NCI-H2107 treated with DMSO at 0.1 percent for 48 hours (cell line): ENCODE measurements at regions not wholly inside any gene's neighbourhood (a gene's known extent, or its start where the extent isn't known, plus 50 kb on each side); places are given as distances from the start of the nearest gene placed in this dataset.
"Not testable (repeated sequence)": the region's sequence is repeated elsewhere in the genome, so short reads cannot be mapped to it uniquely, and the experiment has no call there.

Source experiments
- DNase-seq: peaks from one replicate; lab custom pipeline; 2025; ENCODE audit not compliant: unreplicated experiment; lab: John Stamatoyannopoulos, UW

DNA sequence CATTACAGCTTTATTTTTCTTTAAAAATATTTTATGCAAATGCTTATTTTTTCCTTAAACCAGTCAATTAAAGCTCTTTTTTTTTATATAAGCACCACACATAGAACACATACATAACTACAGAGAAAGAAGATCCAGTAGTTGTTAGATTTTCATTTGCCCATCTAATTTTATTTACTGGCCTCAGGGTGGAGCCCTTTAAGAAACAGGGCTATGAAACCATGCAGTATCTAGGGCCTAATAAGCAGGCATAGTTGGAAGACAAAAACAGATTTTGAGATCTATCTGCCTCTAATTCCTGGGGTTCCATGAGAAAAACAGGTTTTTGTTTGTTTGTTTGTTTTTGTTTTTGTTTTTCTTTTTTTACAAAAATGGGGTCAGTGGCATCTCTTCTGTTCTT, 120.6 kb downstream of the BCHE start:
- DNase-seq, result no peak

GRCh38 chr3:165713479-165713878, 123.7 kb downstream of the BCHE start:
- DNase-seq, result no peak

- DNase-seq, result no peak
Measured at GRCh38 chr3:165712382-165712781, 124.8 kb downstream of the BCHE start.

GRCh38 chr3:165697910-165698309, 139.3 kb downstream of the BCHE start:
- no peak for DNase-seq

DNA sequence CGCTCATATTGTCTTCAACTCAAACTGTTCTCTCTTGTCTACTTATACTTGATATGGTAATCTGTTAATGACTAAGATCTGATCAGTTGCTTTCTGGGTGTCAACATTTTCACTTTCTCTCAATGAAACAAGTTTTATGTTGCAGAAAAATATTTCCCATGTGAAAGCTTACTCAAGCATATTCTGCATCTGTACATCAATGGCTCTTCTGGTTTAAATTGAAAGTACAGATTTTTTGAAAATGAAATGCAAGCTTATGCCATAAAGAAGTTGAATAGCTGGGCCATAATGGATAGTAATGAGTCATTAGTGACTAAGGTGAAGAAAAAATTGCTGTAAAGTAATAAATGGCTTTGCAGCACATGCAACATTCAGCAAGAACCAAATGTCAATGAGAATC, 140.7 kb downstream of the BCHE start:
- no peak for DNase-seq

DNA sequence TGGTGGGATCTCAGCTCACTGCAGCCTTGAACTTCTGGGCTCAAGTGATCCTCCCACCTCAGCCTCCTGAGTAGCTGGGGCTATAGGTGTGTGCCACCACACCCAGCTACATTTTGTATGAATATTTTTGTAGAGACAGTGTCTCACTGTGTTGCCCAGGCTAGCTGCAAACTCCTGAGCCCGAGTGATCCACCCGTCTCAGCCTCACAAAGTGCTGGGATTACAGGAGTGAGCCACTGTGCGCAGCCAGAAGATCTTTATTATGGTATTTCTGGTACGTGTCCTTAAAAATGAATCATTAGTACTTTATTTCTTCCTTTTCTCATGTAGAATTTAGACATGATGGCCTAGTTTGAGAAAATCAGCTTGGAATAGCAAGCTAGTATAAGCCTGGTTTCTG, 153.3 kb downstream of the BCHE start:
- no peak for DNase-seq

- no peak for DNase-seq
Measured at GRCh38 chr3:165682734-165683133, 154.5 kb downstream of the BCHE start.

GRCh38 chr3:165669967-165670366, 167.3 kb downstream of the BCHE start:
- no peak for DNase-seq

DNA sequence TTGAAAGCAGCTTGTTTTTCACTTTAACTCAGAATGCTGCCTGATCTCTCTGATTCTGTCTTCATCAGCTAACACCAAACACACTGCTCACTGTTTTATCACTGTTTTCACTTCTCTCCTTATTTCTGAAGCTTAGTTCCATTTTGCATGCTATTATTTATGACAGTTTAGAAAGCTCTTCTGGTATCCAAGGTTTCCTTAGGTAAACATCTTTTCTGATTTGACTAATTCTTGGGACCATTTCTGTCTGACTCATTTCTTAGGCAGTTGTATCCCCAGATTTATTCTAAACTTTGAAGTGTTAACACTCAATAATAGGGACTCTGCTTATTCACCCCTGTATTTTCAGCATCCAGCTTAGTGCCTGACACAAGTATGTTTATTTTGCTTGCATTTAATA, 167.7 kb downstream of the BCHE start:
- no peak for DNase-seq

DNA sequence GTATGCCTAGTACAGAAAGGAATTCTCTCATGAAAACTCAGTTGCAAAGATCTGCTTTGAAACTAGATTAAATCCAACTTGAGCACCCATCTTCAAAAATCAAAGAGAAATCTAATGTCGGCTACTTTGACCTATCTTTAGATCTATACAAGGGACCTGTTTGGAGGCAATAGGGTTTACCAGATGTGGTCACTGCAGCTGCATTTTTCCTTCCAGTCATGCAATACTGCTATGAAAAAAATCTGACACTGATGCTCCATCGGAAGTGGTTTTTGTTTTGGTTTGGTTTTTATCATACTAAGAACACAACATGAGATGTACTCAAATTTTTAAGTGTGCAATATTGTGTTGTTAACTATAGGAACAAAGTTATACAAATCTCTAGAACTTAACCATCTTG, 169.5 kb downstream of the BCHE start:
- DNase-seq, result no peak

DNA sequence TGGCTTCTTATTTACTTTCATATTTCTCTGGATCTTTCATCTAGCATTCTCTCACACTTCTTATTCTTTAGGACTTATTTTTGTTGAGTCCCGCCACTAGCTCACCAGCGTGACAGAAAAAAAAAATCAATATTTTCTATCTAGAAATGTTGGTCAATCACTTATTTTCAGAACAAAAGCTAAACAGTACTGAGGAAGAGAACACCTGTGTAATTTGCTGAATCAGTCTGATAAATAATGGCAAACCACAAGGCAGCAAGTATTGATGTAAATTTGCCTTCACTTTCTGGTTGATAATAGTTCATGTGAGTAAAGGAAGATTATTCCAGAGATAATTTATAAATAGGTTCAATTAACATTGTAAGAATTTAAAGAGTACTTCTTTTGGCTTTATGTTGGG, 179.2 kb downstream of the BCHE start:
- no peak for DNase-seq

DNA sequence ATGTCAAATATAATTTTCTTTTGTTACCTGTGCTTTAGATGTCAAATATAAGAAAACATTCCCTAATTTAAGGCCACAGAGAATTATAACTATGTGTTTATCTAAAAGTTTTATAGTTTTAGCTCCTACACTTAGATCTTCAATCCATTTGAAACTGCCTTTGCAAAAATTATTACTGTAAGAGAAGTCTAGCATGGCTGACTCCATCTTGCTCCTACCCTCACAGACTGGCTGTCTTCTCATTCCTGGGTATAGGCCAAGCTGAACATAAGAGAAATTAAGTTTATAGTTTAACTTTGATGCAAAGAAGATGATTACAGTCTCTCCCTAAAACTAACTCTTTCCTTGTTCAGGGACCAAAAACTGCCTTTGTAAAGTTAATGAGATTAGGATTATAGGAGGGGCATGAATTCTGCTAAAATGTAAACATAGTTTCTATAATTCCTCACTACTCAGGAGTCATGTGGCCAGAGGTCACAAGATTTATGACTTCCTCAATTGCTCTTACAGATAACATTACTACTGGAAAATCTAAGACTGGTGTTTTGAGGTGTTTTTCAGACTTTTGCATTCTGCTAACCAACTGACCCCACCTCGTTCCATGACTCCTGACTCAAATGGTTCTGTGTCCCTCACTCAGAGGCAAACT, 184.0 kb downstream of the BCHE start:
- DNase-seq, result no peak

GRCh38 chr3:165649282-165649681, 187.9 kb downstream of the BCHE start:
- not testable (repeated sequence) for DNase-seq

GRCh38 chr3:165645191-165645590, 192.0 kb downstream of the BCHE start:
- no peak for DNase-seq

DNA sequence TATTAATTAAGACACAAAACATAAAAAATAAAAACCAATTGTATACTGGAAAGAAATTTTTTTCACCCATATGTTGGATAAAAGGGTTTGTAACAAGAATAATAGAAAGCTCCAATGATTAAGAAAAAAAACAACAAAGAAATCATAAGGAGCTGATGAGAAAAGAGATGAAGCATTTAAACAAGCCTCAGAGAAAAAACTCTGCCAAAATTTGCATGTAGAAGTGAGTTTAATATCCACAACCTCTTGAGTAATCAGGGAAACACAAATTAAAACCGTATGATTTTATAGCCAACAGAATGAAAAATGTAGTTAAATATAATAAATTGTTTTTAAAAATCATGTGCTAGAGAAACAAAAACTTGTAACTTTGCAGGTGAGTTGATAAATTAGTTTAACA, 192.9 kb downstream of the BCHE start:
- DNase-seq, result no peak

DNA sequence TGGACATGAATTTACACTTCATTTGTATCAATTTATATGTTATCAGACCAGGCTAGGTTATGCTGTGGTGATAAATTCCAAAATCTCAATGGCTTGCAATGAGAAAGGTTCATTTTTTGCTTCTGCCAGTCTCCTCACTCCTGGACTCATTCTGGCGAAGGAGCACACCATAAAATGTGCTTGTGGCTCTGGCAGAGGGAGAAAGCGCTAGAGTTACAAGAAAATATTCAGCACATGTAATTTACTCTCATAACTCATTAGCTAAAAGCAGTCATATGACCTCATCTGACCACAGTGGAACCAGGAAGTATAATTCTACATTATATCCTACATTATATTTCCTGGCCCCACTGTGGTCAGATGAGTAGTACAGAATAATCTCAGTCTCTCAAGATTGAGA, 193.8 kb downstream of the BCHE start:
- no peak for DNase-seq

DNA sequence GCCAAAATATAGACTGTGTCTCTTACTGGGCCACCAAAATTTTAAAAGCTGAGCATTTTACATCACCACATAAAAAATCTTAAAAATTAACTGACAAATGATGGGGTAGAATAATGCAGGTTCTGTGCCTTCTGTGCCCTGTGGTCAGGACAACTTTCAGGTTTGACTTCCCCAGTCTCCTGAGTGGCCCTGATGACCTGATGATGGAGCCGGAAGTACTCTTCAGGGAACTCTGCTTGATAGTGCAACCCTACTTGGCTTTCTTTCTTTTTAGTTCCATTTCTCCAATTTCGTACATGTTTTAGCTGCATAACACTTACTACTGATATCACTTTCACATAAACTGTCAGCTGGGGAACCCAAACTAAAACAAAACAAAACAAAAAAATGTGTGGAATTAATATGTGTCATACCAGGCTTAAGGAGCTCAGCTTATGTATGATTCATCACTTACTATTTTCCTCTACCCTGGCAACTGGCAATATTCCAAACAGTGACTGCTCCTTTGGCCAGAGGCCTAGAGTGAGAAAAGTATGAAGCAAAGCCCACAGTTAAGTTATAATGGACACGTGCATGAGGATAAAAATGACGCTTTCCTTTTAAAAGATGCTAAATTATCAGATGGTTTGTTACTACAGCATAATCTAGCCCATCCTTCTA, 194.3 kb downstream of the BCHE start:
- no peak for DNase-seq

GRCh38 chr3:165641569-165642310, 195.5 kb downstream of the BCHE start:
- no peak for DNase-seq

- DNase-seq, result no peak
Measured at GRCh38 chr3:165640970-165641369, 196.3 kb downstream of the BCHE start.

DNA sequence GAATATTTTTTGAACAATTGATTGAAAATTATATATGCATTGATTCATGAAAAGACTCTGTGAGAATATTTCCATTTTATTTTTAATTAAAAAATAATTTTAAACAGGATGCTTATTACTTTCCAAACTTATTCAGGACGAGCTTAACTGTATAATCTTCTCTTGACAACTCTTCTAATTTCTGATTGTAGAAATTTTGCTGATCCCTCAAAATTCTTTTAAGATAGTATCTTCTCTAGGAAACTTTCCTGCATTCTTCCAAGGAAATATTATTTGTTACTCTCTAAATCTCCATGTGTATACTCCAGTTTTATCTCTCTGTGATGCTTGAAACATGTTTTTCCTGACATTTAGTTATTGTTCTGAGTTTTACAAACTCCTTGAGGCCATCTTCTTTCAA, 197.2 kb downstream of the BCHE start:
- no peak for DNase-seq

DNA sequence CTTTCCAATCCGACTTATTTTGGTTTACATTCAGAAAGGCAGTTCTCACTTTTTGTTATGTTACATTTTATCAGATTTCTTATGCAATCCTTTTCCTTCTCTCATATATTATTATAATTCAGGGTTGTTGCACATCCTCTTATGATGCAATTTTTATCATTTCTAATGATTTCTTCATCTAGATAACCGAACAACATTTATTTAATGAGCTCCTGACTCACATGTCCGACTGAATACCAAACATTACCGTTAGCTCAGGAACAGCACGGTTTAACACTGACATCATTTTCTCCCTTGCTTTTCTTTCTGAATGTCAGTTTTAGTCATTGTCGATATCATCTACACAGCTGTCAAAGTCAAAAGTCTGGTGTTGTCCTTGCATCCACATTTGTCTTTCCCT, 199.2 kb downstream of the BCHE start:
- DNase-seq, result no peak

DNA sequence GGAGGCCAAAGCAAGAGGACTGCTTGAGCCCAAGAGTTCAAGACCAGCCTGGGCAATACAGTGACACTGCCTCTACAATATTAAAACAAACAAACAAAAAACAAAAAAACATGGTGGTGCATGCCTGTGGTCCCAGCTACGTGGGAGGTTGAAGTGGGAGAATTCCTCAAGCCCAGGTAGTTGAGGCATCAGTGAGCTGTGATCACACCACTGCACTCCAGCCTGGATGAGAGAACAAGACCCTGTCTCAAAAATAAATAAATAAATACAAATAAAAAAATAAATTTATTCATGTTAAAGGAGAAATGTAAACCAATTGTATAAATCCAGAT, 200.6 kb downstream of the BCHE start:
- DNase-seq, result no peak
